Body of pancreas (tissue), 4 donors: ENCODE measurements at regions not wholly inside any gene's neighbourhood (a gene's known extent, or its start where the extent isn't known, plus 50 kb on each side); places are given as distances from the start of the nearest gene placed in this dataset.
A peak's percentile ranks its signal among the peaks of the same experiment; 100 is the strongest.

Experiments
- ATAC-seq: fragments of 150-250 bp; one replicate; pipeline ENCODE4 v1.9.1; 2016
- DNase-seq, 4 donors: peaks; one replicate each; pipeline ENCODE4 v3.0.0-alpha.2; 2019
- H3K27ac ChIP-seq, 4 donors: fragments of 200-600 bp; sonication (generic); 1 replicate in 3 of 4; 2 replicates in 1 of 4; pipeline versions ENCODE4 v1.5.1 to v1.6.1; 2016 to 2019; ENCODE audit warnings: mild to moderate bottlenecking in 1 of 4, mixed read lengths in 1 of 4, moderate library complexity in 1 of 4
- H3K27me3 ChIP-seq, 2 donors: fragments of 200-600 bp; sonication (generic); one replicate each; pipeline ENCODE4 v1.6.0; 2016; ENCODE audit warnings: mild to moderate bottlenecking in 1 of 2
- H3K36me3 ChIP-seq, 2 donors: fragments of 200-600 bp; sonication (generic); replicated peaks in 1 of 2; 2 replicates each; pipeline ENCODE4 v1.5.1; 2016; ENCODE audit warnings: low read depth in 2 of 2; ENCODE audit not compliant: insufficient read depth in 1 of 2
- H3K4me1 ChIP-seq: fragments of 200-600 bp; sonication (generic); one replicate; pipeline ENCODE4 v1.6.0; 2016
- H3K4me3 ChIP-seq, 2 donors: fragments of 200-600 bp; sonication (generic); 1 replicate in 1 of 2; 2 replicates in 1 of 2; pipeline ENCODE4 v1.5.1; 2016 to 2019
- H3K9me3 ChIP-seq, 3 donors: fragments of 200-600 bp; sonication (generic); 1 replicate in 2 of 3; 2 replicates in 1 of 3; pipeline ENCODE4 v1.5.1; 2016
- POLR2A ChIP-seq, 3 donors: fragments of 450-650 bp; IDR thresholded peaks; one replicate each; pipeline ENCODE4 v1.6.1; 2016; ENCODE audit warnings: antibody characterized with exemption in 3 of 3, mild to moderate bottlenecking in 2 of 3
- WGBS, 2 donors: methylation state at CpG; one replicate each; pipeline ENCODE4 v1.1.5; 2017; 5-methylcytosine and 5-hydroxymethylcytosine counted together
- intact Hi-C: fragments of 100-400 bp; cut with DNase I; formaldehyde crosslinking; loops from one replicate; pipeline ENCODE4 v1.15.1; 2023
- TF ChIP-seq, protein P1 (sequence below), 7 experiments: fragments of 450-650 bp in 4 of 7; fragments of 200-600 bp in 3 of 7; sonication (generic) in 3 of 7; IDR thresholded peaks; one replicate each; pipeline ENCODE4 v1.5.1; 2016 to 2019; ENCODE audit warnings: antibody characterized with exemption in 7 of 7

DNA sequence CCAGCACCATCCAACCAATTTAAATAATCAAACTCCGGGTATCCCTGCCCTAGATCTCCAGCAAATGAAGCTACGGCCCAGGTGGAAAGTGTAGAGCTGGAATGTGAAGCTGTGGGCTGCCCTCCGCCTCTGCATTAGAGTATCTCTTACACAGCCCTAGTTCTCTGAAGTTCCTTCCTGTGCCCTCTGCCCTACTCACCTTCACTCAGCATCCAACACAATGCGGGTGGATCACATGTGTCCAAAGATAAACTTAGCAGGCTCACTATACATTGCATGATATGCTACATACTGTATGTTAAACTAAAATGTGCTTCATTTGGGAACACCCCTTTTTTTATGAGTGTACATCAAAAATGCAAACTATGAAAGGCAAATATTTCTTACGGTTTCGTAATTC lies 70.0 kb upstream of the RAD23B start:
- no peaks in the 10 kb centered on the region for H3K9me3 ChIP-seq
- TF ChIP-seq POLR2A (IDR thresholded peaks at IDR 0.05), result no peak
- TF ChIP-seq, protein P1, sequence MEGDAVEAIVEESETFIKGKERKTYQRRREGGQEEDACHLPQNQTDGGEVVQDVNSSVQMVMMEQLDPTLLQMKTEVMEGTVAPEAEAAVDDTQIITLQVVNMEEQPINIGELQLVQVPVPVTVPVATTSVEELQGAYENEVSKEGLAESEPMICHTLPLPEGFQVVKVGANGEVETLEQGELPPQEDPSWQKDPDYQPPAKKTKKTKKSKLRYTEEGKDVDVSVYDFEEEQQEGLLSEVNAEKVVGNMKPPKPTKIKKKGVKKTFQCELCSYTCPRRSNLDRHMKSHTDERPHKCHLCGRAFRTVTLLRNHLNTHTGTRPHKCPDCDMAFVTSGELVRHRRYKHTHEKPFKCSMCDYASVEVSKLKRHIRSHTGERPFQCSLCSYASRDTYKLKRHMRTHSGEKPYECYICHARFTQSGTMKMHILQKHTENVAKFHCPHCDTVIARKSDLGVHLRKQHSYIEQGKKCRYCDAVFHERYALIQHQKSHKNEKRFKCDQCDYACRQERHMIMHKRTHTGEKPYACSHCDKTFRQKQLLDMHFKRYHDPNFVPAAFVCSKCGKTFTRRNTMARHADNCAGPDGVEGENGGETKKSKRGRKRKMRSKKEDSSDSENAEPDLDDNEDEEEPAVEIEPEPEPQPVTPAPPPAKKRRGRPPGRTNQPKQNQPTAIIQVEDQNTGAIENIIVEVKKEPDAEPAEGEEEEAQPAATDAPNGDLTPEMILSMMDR (IDR thresholded peaks at IDR 0.05), result no peak
- no peak overlapping the region for H3K27ac ChIP-seq
- DNase-seq (no peak), ATAC-seq (no peak)
- no peaks in the 10 kb centered on the region for H3K36me3 ChIP-seq
- no peaks in the 10 kb centered on the region for H3K27me3 ChIP-seq
- no peaks in the 10 kb centered on the region for H3K4me1 ChIP-seq
- 77 to 81% methylated on average over 6 of the region's 6 CpGs for WGBS, 2 donors
- intact Hi-C loops, result no loop called here
- H3K4me3 ChIP-seq, result no peak overlapping the region

GRCh38 chr9:107213561-107214028 lies 69.5 kb upstream of the RAD23B start:
- intact Hi-C loops, result no loop called here
- Histone ChIP-seq H3K27me3 (no peaks in the 10 kb centered on the region), H3K4me3 (no peak overlapping the region), H3K9me3 (no peaks in the 10 kb centered on the region), H3K4me1 (no peaks in the 10 kb centered on the region), H3K36me3 (no peaks in the 10 kb centered on the region), H3K27ac (no peak overlapping the region)
- 68 to 79% methylated on average over 6 of the region's 6 CpGs for WGBS, 2 donors
- peak in 1 of 4 donors; percentile 9 for DNase-seq
- TF ChIP-seq, protein P1 (IDR thresholded peaks at IDR 0.05), result no peak
- TF ChIP-seq POLR2A (IDR thresholded peaks at IDR 0.05), result no peak
- ATAC-seq, result no peak

- TF ChIP-seq, protein P1 (IDR thresholded peaks at IDR 0.05), result no peak
- no peak for TF ChIP-seq POLR2A (IDR thresholded peaks at IDR 0.05)
- Histone ChIP-seq H3K36me3 (no peaks in the 10 kb centered on the region), H3K4me1 (no peaks in the 10 kb centered on the region), H3K27ac (no peak overlapping the region), H3K9me3 (no peaks in the 10 kb centered on the region), H3K4me3 (no peak overlapping the region), H3K27me3 (no peaks in the 10 kb centered on the region)
- ATAC-seq (no peak), DNase-seq (no peak)
- intact Hi-C loops, result no loop called here
- WGBS, 2 donors, result 73 to 88% methylated on average over 3 of the region's 3 CpGs
Measured at GRCh38 chr9:107214381-107214780, 68.7 kb upstream of the RAD23B start.

- H3K9me3 ChIP-seq, result no peaks in the 10 kb centered on the region
- no peaks in the 10 kb centered on the region for H3K36me3 ChIP-seq
- no peak for TF ChIP-seq POLR2A (IDR thresholded peaks at IDR 0.05)
- TF ChIP-seq, protein P1 (IDR thresholded peaks at IDR 0.05), result no peak
- H3K4me1 ChIP-seq, result no peaks in the 10 kb centered on the region
- DNase-seq, result no peak
- no peak overlapping the region for H3K4me3 ChIP-seq
- WGBS, 2 donors, result 57 to 82% methylated on average over 2 of the region's 2 CpGs
- H3K27me3 ChIP-seq, result no peaks in the 10 kb centered on the region
- ATAC-seq, result no peak
- no peak overlapping the region for H3K27ac ChIP-seq
- intact Hi-C loops, result no loop called here
Measured at GRCh38 chr9:107214915-107215314, 68.2 kb upstream of the RAD23B start.

GRCh38 chr9:107215381-107215780 lies 67.7 kb upstream of the RAD23B start:
- ATAC-seq (no peak), DNase-seq (no peak)
- Histone ChIP-seq H3K4me3 (no peak overlapping the region), H3K9me3 (no peaks in the 10 kb centered on the region), H3K27me3 (no peaks in the 10 kb centered on the region), H3K36me3 (no peaks in the 10 kb centered on the region), H3K27ac (no peak overlapping the region), H3K4me1 (no peaks in the 10 kb centered on the region)
- 78 to 85% methylated on average over 2 of the region's 2 CpGs for WGBS, 2 donors
- intact Hi-C loops, result no loop called here
- TF ChIP-seq, protein P1 (IDR thresholded peaks at IDR 0.05), result no peak
